ENCODE measurements at regions not wholly inside any gene's neighbourhood (a gene's known extent, or its start where the extent isn't known, plus 50 kb on each side); places are given as distances from the start of the nearest gene placed in this dataset.

DNA sequence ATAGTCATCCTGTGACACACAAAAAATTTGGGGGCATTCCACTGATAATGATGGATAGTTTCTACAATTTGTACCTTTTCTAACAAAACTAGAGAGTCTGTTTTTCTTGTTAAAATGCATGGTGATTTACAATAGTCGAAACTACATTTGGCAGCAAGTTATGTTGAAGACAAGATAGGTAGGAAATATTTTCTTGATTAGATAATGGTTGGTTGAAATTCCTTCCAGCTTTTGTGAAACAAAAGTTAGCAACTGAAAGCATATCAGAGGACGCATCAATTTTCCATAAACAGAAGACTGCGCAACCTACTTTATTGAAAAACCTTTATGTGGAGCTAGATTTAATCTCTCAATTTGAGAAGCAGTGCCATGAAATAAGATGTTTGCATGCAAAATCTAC, 155.8 kb upstream of the GLI3 start:
- Histone ChIP-seq H3K27ac (no peak overlapping the region), H3K36me3 (no peaks in the 10 kb centered on the region), H3K4me1 (no peaks in the 10 kb centered on the region), H3K27me3 (no peaks in the 10 kb centered on the region), H3K4me3 (no peak overlapping the region), H3K9me3 (no peaks in the 10 kb centered on the region)
- WGBS, 2 donors (ENCODE audit: low coverage in 1 of 2): 78 to 81% methylated on average over 3 of the region's 3 CpGs
- intact Hi-C loops (cut with DNase I; ENCODE audit: low total_unique reads) (no loop called here), in situ Hi-C loops (cut with MboI; ENCODE audit: low pct_ligation_motif_present in 1 of 4, low pct_unique_long_range_greater_than_20kb in 1 of 4, low sequenced_read_pairs in 3 of 4) (no loop called here)
- DNase-seq: no peak
- TF ChIP-seq POLR2A (IDR thresholded peaks at IDR 0.05): no peak
- TF ChIP-seq POLR2AphosphoS5 (IDR thresholded peaks at IDR 0.05): no peak
- TF ChIP-seq, protein P1, sequence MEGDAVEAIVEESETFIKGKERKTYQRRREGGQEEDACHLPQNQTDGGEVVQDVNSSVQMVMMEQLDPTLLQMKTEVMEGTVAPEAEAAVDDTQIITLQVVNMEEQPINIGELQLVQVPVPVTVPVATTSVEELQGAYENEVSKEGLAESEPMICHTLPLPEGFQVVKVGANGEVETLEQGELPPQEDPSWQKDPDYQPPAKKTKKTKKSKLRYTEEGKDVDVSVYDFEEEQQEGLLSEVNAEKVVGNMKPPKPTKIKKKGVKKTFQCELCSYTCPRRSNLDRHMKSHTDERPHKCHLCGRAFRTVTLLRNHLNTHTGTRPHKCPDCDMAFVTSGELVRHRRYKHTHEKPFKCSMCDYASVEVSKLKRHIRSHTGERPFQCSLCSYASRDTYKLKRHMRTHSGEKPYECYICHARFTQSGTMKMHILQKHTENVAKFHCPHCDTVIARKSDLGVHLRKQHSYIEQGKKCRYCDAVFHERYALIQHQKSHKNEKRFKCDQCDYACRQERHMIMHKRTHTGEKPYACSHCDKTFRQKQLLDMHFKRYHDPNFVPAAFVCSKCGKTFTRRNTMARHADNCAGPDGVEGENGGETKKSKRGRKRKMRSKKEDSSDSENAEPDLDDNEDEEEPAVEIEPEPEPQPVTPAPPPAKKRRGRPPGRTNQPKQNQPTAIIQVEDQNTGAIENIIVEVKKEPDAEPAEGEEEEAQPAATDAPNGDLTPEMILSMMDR (IDR thresholded peaks at IDR 0.05): no peak
- TF ChIP-seq EP300 (IDR thresholded peaks at IDR 0.05; ENCODE audit: low read depth): no peak

GRCh38 chr7:42389697-42390096, 152.7 kb upstream of the GLI3 start:
- H3K36me3 ChIP-seq: no peaks in the 10 kb centered on the region
- in situ Hi-C loops (cut with MboI; ENCODE audit: low pct_ligation_motif_present in 1 of 4, low pct_unique_long_range_greater_than_20kb in 1 of 4, low sequenced_read_pairs in 3 of 4): no loop called here
- WGBS, 2 donors (ENCODE audit: low coverage in 1 of 2): 57 to 100% methylated on average over 1 of the region's 1 CpG

DNA sequence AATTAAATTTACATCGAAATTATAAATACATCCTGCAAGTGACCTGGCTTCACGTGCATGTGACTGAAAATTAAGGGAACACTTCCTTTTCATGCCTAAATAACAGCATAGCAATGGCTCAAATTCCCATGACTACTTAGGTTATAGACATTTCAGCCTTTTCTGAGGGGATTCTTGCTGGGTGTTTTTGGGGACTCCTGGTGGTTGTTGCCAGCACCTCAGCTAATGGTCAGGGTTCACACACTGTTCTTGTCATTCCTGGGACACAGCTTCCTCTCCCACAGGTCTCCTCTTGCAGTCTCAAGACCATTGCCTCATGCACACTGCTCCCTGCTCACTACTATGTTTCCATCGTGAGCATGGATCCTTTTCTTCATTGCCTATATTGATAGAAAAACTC, 148.9 kb upstream of the GLI3 start:
- TF ChIP-seq POLR2AphosphoS5 (IDR thresholded peaks at IDR 0.05) (no peak), POLR2A (IDR thresholded peaks at IDR 0.05) (no peak), EP300 (IDR thresholded peaks at IDR 0.05; ENCODE audit: low read depth) (no peak)
- TF ChIP-seq, protein P1 (IDR thresholded peaks at IDR 0.05): no peak
- no peak overlapping the region for H3K4me3 ChIP-seq
- in situ Hi-C loops (cut with MboI; ENCODE audit: low pct_ligation_motif_present in 1 of 4, low pct_unique_long_range_greater_than_20kb in 1 of 4, low sequenced_read_pairs in 3 of 4): no loop called here

More at GRCh38 chr7:42389697-42390096, 152.7 kb upstream of the GLI3 start:
- H3K4me3 ChIP-seq: no peak overlapping the region
- H3K9me3 ChIP-seq: no peaks in the 10 kb centered on the region
- DNase-seq: no peak
- H3K27me3 ChIP-seq: no peaks in the 10 kb centered on the region
- no peaks in the 10 kb centered on the region for H3K4me1 ChIP-seq
- no peak for TF ChIP-seq EP300 (IDR thresholded peaks at IDR 0.05; ENCODE audit: low read depth)
- TF ChIP-seq, protein P1 (IDR thresholded peaks at IDR 0.05): no peak
- no peak for TF ChIP-seq POLR2A (IDR thresholded peaks at IDR 0.05)
- intact Hi-C loops (cut with DNase I; ENCODE audit: low total_unique reads): no loop called here
- H3K27ac ChIP-seq: no peak overlapping the region

GRCh38 chr7:42381161-42381560, 144.2 kb upstream of the GLI3 start:
- no peak for DNase-seq
- H3K4me3 ChIP-seq: no peak overlapping the region
- H3K27me3 ChIP-seq: no peaks in the 10 kb centered on the region
- intact Hi-C loops (cut with DNase I; ENCODE audit: low total_unique reads) (no loop called here), in situ Hi-C loops (cut with MboI; ENCODE audit: low pct_ligation_motif_present in 1 of 4, low pct_unique_long_range_greater_than_20kb in 1 of 4, low sequenced_read_pairs in 3 of 4) (no loop called here)
- WGBS, 2 donors (ENCODE audit: low coverage in 1 of 2): 50 to 74% methylated on average over 1 of the region's 1 CpG
- H3K27ac ChIP-seq: no peak overlapping the region
- TF ChIP-seq, protein P1 (IDR thresholded peaks at IDR 0.05): no peak
- TF ChIP-seq EP300 (IDR thresholded peaks at IDR 0.05; ENCODE audit: low read depth): no peak
- no peak for TF ChIP-seq POLR2AphosphoS5 (IDR thresholded peaks at IDR 0.05)
- no peak for TF ChIP-seq POLR2A (IDR thresholded peaks at IDR 0.05)
- no peaks in the 10 kb centered on the region for H3K36me3 ChIP-seq
- no peaks in the 10 kb centered on the region for H3K4me1 ChIP-seq
- H3K9me3 ChIP-seq: no peaks in the 10 kb centered on the region

More for the DNA sequence above, 148.9 kb upstream of the GLI3 start:
- Histone ChIP-seq H3K9me3 (no peaks in the 10 kb centered on the region), H3K36me3 (no peaks in the 10 kb centered on the region), H3K4me1 (no peaks in the 10 kb centered on the region), H3K27ac (no peak overlapping the region), H3K27me3 (no peaks in the 10 kb centered on the region)
- intact Hi-C loops (cut with DNase I; ENCODE audit: low total_unique reads): no loop called here
- DNase-seq: no peak
- WGBS, 2 donors (ENCODE audit: low coverage in 1 of 2): 86 to 91% methylated on average over 3 of the region's 3 CpGs

Data from transverse colon (tissue), 4 donors.